ENCODE measurements at regions not wholly inside any gene's neighbourhood (a gene's known extent, or its start where the extent isn't known, plus 50 kb on each side); places are given as distances from the start of the nearest gene placed in this dataset.
"Not testable (repeated sequence)": the region's sequence is repeated elsewhere in the genome, so short reads cannot be mapped to it uniquely, and the experiment has no call there.

DNA sequence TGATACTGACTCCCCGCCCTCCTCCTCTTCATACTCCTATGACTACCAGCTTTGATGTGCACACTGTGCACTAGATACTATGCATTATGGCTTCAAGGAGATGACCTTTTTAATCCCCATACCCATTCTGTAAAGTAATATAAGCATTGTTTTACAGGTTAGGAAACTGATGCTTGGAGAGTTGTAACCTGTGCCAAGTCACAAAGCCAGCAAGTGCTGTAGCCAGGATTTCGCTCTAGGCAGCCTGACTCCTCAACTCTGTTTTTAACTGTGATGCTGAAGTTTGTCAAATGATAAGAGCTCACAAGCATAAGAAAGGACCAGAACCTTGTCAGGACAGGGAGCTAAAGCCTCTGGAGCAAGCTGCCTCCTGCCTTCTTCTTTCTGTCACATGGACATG, 461.3 kb downstream of the TMEM232 start:
- no peak overlapping the region for H3K27ac ChIP-seq (ENCODE audit: low read depth, low read length)
- H3K9me3 ChIP-seq (ENCODE audit: control insufficient read depth in 5 of 5, low read length in 5 of 5): no peaks in the 10 kb centered on the region
- H3K36me3 ChIP-seq (ENCODE audit: control insufficient read depth in 5 of 5, insufficient read depth in 5 of 5, low read length in 5 of 5): no peaks in the 10 kb centered on the region
- no peaks in the 10 kb centered on the region for H3K27me3 ChIP-seq (ENCODE audit: control insufficient read depth in 5 of 5, insufficient read depth in 4 of 5, low read length in 5 of 5)
- peaks cover 0 to 3% (median 0%) of the 10 kb centered on the region in 5 donors for H3K4me1 ChIP-seq (ENCODE audit: control insufficient read depth in 5 of 5, insufficient read depth in 5 of 5, low read length in 5 of 5)
- no peak overlapping the region for H3K9ac ChIP-seq (ENCODE audit: low read length in 5 of 5)
- no peak overlapping the region for H3K4me3 ChIP-seq (ENCODE audit: low read depth in 1 of 5, low read length in 5 of 5)

DNA sequence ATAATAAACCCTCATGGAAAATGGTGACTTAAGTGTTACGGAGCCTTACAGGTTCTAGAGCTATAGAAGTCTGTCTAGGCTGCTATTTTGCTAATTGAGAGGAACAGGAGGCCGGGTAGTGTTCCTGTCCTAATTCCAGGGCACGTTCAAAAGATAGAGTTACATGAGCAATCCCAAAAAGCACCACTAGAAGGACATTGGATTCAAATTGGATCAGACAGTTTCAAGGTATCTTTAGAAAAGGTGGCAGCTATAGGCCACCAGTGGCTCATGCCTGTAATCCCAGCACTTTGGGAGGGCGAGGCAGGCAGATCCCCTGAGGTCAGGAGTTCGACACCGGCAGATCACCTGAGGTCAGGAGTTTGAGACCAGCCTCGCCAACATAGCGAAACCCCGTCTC, 458.8 kb downstream of the TMEM232 start:
- Histone ChIP-seq H3K9me3 (ENCODE audit: control insufficient read depth in 5 of 5, low read length in 5 of 5) (no peaks in the 10 kb centered on the region), H3K4me3 (ENCODE audit: low read depth in 1 of 5, low read length in 5 of 5) (no peak overlapping the region), H3K27ac (ENCODE audit: low read depth, low read length) (no peak overlapping the region), H3K4me1 (ENCODE audit: control insufficient read depth in 5 of 5, insufficient read depth in 5 of 5, low read length in 5 of 5) (peaks cover 0 to 3% (median 0%) of the 10 kb centered on the region in 5 donors), H3K36me3 (ENCODE audit: control insufficient read depth in 5 of 5, insufficient read depth in 5 of 5, low read length in 5 of 5) (no peaks in the 10 kb centered on the region), H3K27me3 (ENCODE audit: control insufficient read depth in 5 of 5, insufficient read depth in 4 of 5, low read length in 5 of 5) (no peaks in the 10 kb centered on the region), H3K9ac (ENCODE audit: low read length in 5 of 5) (no peak overlapping the region)

DNA sequence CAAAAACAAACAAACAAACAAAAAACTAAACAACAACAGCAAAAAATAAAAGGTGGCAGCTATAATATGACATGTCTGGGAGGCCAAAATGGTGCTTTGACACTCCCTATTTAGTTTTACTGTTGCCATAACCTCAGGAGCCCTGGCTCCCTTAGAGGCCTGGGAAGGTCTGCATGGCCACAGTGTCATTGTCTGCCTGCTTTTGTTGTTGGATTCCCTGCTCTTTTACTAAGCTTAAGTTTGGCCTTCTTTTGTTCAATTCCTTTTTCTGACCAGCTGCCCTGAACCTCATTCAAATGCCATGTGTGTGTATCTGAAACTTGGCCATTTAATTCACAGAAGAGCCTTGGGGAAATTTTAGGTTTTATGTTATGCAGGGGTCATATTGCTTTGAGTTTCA, 458.2 kb downstream of the TMEM232 start:
- Histone ChIP-seq H3K9ac (ENCODE audit: low read length in 5 of 5) (no peak overlapping the region), H3K4me3 (ENCODE audit: low read depth in 1 of 5, low read length in 5 of 5) (no peak overlapping the region), H3K4me1 (ENCODE audit: control insufficient read depth in 5 of 5, insufficient read depth in 5 of 5, low read length in 5 of 5) (peaks cover 0 to 3% (median 0%) of the 10 kb centered on the region in 5 donors), H3K27me3 (ENCODE audit: control insufficient read depth in 5 of 5, insufficient read depth in 4 of 5, low read length in 5 of 5) (no peaks in the 10 kb centered on the region), H3K36me3 (ENCODE audit: control insufficient read depth in 5 of 5, insufficient read depth in 5 of 5, low read length in 5 of 5) (no peaks in the 10 kb centered on the region), H3K27ac (ENCODE audit: low read depth, low read length) (no peak overlapping the region), H3K9me3 (ENCODE audit: control insufficient read depth in 5 of 5, low read length in 5 of 5) (no peaks in the 10 kb centered on the region)

DNA sequence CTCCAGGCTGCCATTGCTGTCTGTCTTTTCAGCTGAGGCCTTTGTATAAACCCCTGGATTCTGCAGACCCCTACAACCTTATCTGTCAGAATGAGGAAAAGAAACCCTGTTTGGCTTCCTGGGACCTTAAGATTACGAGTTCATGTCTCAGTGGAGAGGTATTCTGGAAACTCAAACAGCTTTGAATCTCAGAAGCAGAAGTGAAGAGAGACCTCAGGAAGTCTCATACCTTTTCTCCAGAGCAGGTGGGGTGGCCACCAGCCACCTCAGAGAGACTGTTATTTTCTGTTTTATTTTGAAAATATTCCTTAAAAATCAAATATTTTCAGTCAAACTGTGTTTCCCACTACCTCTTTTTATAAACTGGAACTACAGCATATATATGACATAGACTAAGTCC, 457.5 kb downstream of the TMEM232 start:
- Histone ChIP-seq H3K27me3 (ENCODE audit: control insufficient read depth in 5 of 5, insufficient read depth in 4 of 5, low read length in 5 of 5) (no peaks in the 10 kb centered on the region), H3K4me3 (ENCODE audit: low read depth in 1 of 5, low read length in 5 of 5) (no peak overlapping the region), H3K4me1 (ENCODE audit: control insufficient read depth in 5 of 5, insufficient read depth in 5 of 5, low read length in 5 of 5) (peaks cover 0 to 3% (median 0%) of the 10 kb centered on the region in 5 donors), H3K9ac (ENCODE audit: low read length in 5 of 5) (no peak overlapping the region), H3K9me3 (ENCODE audit: control insufficient read depth in 5 of 5, low read length in 5 of 5) (no peaks in the 10 kb centered on the region), H3K36me3 (ENCODE audit: control insufficient read depth in 5 of 5, insufficient read depth in 5 of 5, low read length in 5 of 5) (no peaks in the 10 kb centered on the region), H3K27ac (ENCODE audit: low read depth, low read length) (no peak overlapping the region)

DNA sequence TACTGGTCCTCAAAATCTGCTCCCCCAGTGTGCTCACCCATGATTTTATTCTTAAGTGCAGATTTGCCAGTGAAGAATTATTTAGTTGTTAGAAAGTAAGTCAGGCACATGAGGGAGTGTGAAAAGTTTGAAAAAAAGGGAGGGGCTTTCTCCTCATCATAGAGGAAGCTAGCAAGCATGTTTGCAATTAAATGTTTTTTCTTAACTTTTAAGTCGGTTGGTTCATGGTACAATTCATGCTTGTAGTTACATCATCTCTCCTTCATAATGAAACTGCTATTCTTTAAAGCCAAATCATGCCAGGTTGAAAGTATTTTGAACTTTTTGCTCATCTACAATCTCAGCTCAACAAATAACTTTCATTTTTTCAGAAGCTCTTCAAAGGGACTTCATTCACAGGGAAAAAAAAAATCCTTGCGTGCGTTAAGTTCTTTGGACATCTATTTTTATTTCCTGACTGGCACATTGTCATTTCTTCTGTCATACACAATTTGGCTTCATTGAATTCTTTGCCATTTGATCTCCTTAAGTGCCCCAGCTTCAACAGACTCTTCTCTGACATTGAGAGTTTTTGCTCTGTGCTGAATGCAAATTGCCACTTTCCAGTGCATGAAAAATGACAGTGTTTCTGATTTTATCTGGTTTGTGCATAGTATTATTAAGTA, 456.9 kb downstream of the TMEM232 start:
- no peaks in the 10 kb centered on the region for H3K9me3 ChIP-seq (ENCODE audit: control insufficient read depth in 5 of 5, low read length in 5 of 5)
- peaks cover 0 to 3% (median 0%) of the 10 kb centered on the region in 5 donors for H3K4me1 ChIP-seq (ENCODE audit: control insufficient read depth in 5 of 5, insufficient read depth in 5 of 5, low read length in 5 of 5)
- no peaks in the 10 kb centered on the region for H3K27me3 ChIP-seq (ENCODE audit: control insufficient read depth in 5 of 5, insufficient read depth in 4 of 5, low read length in 5 of 5)
- H3K36me3 ChIP-seq (ENCODE audit: control insufficient read depth in 5 of 5, insufficient read depth in 5 of 5, low read length in 5 of 5): no peaks in the 10 kb centered on the region
- no peak overlapping the region for H3K9ac ChIP-seq (ENCODE audit: low read length in 5 of 5)
- no peak overlapping the region for H3K27ac ChIP-seq (ENCODE audit: low read depth, low read length)
- no peak overlapping the region for H3K4me3 ChIP-seq (ENCODE audit: low read depth in 1 of 5, low read length in 5 of 5)

DNA sequence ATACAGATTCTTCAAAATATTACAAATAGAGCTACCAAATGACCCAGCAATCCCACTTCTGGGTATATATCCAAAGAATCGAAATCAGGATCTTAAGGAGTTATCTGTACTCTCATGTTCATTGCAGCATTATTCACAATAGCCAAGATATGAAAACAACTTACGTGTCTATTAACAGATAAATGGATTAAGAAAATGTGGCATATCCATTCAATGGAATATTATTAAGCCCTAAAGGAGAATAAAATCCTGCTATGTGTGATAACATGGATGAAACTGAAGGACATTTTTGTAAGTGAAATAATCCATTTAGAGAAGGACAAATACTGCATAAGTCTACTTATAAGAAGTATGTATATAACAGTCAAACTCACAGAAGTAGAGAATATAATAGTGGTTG, 450.6 kb downstream of the TMEM232 start:
- Histone ChIP-seq H3K9me3 (ENCODE audit: control insufficient read depth in 5 of 5, low read length in 5 of 5) (peaks cover 0 to 6% (median 0%) of the 10 kb centered on the region in 5 donors), H3K27me3 (ENCODE audit: control insufficient read depth in 5 of 5, insufficient read depth in 4 of 5, low read length in 5 of 5) (no peaks in the 10 kb centered on the region), H3K27ac (ENCODE audit: low read depth, low read length) (no peak overlapping the region), H3K4me1 (ENCODE audit: control insufficient read depth in 5 of 5, insufficient read depth in 5 of 5, low read length in 5 of 5) (no peaks in the 10 kb centered on the region), H3K9ac (ENCODE audit: low read length in 5 of 5) (no peak overlapping the region), H3K4me3 (ENCODE audit: low read depth in 1 of 5, low read length in 5 of 5) (no peak overlapping the region), H3K36me3 (ENCODE audit: control insufficient read depth in 5 of 5, insufficient read depth in 5 of 5, low read length in 5 of 5) (no peaks in the 10 kb centered on the region)

DNA sequence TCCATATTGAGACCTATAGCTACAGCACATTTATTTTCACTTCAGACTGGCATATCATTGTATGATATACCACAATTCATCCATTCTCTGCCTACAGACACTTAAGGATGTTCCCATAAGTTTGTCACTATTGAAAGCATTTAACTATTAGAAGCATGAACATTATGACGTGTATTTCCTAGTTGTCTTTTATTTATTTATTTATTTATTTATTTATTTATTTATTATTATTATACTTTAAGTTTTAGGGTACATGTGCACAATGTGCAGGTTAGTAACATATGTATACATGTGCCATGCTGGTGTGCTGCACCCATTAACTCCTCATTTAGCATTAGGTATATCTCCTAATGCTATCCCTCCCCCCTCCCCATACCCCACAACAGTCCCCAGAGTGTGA, 448.0 kb downstream of the TMEM232 start:
- H3K4me3 ChIP-seq (ENCODE audit: low read depth in 1 of 5, low read length in 5 of 5); H3K9me3 ChIP-seq (ENCODE audit: control insufficient read depth in 5 of 5, low read length in 5 of 5); H3K9ac ChIP-seq (ENCODE audit: low read length in 5 of 5); H3K4me1 ChIP-seq (ENCODE audit: control insufficient read depth in 5 of 5, insufficient read depth in 5 of 5, low read length in 5 of 5); H3K27me3 ChIP-seq (ENCODE audit: control insufficient read depth in 5 of 5, insufficient read depth in 4 of 5, low read length in 5 of 5); H3K36me3 ChIP-seq (ENCODE audit: control insufficient read depth in 5 of 5, insufficient read depth in 5 of 5, low read length in 5 of 5); H3K27ac ChIP-seq (ENCODE audit: low read depth, low read length): not testable (repeated sequence)

DNA sequence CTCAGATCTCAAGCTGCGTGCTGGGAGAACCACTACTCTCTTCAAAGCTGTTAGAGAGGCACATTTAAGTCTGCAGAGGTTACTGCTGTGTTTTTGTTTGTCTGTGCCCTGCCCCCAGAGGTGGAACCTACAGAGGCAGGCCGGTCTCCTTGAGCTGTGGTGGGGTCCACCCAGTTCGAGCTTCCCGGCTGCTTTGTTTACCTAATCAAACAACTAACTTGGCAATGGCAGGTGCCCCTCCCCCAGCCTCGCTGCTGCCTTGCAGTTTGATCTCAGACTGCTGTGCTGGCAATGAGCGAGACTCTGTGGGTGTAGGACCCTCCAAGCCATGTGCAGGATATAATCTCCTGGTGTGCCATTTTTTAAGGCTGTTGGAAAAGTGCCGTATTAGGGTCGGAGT, 442.4 kb downstream of the TMEM232 start:
- H3K9me3 ChIP-seq (ENCODE audit: control insufficient read depth in 5 of 5, low read length in 5 of 5); H3K4me1 ChIP-seq (ENCODE audit: control insufficient read depth in 5 of 5, insufficient read depth in 5 of 5, low read length in 5 of 5); H3K27me3 ChIP-seq (ENCODE audit: control insufficient read depth in 5 of 5, insufficient read depth in 4 of 5, low read length in 5 of 5); H3K4me3 ChIP-seq (ENCODE audit: low read depth in 1 of 5, low read length in 5 of 5); H3K27ac ChIP-seq (ENCODE audit: low read depth, low read length); H3K9ac ChIP-seq (ENCODE audit: low read length in 5 of 5); H3K36me3 ChIP-seq (ENCODE audit: control insufficient read depth in 5 of 5, insufficient read depth in 5 of 5, low read length in 5 of 5): not testable (repeated sequence)

DNA sequence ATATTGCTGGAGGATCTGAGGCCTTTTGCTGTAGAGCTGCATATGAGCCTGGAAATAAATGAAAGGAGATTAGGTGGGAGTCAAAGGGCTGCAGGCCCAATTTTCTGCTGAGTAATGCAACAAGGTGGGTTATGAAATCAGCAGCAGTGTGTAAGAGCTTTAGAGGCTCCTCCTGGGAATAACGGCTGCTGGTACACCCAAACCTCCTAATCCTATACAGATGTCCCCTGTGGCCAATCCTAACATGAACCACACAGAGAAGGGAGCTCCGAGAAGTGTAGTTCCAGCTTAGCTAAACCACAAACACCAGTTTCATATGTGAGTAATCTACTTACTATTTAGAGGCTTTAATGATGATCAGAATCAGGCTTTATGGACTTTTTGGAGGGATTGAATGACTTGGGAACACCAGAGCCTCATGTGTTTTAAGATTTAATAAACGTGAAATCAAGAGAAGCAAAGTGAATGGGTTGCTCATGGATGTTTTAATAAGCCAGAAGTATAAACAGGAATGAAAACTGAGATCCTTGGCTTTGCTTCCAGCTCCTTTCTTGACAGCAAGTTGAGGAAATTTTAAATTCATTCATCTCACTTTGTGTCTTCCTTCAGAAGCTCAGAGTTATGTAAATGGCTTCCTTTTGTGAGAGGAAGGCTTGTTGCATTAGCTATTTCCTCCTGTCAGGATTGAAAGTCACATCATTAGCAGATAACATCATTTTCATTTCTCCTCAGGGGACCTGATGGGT, 437.5 kb downstream of the TMEM232 start:
- no peak overlapping the region for H3K9ac ChIP-seq (ENCODE audit: low read length in 5 of 5)
- H3K9me3 ChIP-seq (ENCODE audit: control insufficient read depth in 5 of 5, low read length in 5 of 5): no peaks in the 10 kb centered on the region
- peaks cover 0 to 4% (median 0%) of the 10 kb centered on the region in 5 donors for H3K4me1 ChIP-seq (ENCODE audit: control insufficient read depth in 5 of 5, insufficient read depth in 5 of 5, low read length in 5 of 5)
- H3K27ac ChIP-seq (ENCODE audit: low read depth, low read length): no peak overlapping the region
- H3K4me3 ChIP-seq (ENCODE audit: low read depth in 1 of 5, low read length in 5 of 5): no peak overlapping the region
- H3K27me3 ChIP-seq (ENCODE audit: control insufficient read depth in 5 of 5, insufficient read depth in 4 of 5, low read length in 5 of 5): no peaks in the 10 kb centered on the region
- H3K36me3 ChIP-seq (ENCODE audit: control insufficient read depth in 5 of 5, insufficient read depth in 5 of 5, low read length in 5 of 5): no peaks in the 10 kb centered on the region

DNA sequence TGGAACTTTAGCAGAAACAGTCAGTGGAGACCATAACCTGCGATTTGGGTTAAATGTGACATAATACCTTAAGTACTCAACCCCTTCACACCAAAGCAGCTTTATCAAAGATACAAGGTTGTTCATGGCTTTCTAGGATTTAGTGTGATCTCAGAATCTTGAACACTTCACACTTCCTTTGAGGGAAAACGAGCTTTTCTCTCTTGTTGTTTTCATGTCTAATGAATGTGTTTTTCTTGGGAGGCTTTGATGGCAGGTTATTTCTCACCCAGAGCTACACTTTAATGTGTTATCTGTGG, 437.0 kb downstream of the TMEM232 start:
- Histone ChIP-seq H3K36me3 (ENCODE audit: control insufficient read depth in 5 of 5, insufficient read depth in 5 of 5, low read length in 5 of 5) (no peaks in the 10 kb centered on the region), H3K9me3 (ENCODE audit: control insufficient read depth in 5 of 5, low read length in 5 of 5) (no peaks in the 10 kb centered on the region), H3K4me1 (ENCODE audit: control insufficient read depth in 5 of 5, insufficient read depth in 5 of 5, low read length in 5 of 5) (peaks cover 0 to 4% (median 0%) of the 10 kb centered on the region in 5 donors), H3K9ac (ENCODE audit: low read length in 5 of 5) (no peak overlapping the region), H3K27ac (ENCODE audit: low read depth, low read length) (no peak overlapping the region), H3K27me3 (ENCODE audit: control insufficient read depth in 5 of 5, insufficient read depth in 4 of 5, low read length in 5 of 5) (no peaks in the 10 kb centered on the region), H3K4me3 (ENCODE audit: low read depth in 1 of 5, low read length in 5 of 5) (no peak overlapping the region)
